Rectal smooth muscle tissue (tissue), 1 donor: ENCODE measurements at regions not wholly inside any gene's neighbourhood (a gene's known extent, or its start where the extent isn't known, plus 50 kb on each side); places are given as distances from the start of the nearest gene placed in this dataset.

Experiments
- H3K27ac ChIP-seq: one replicate; pipeline ENCODE4 v1.7.0; 2013; ENCODE audit warnings: low read depth, low read length, inconsistent platforms
- H3K27me3 ChIP-seq: one replicate; pipeline ENCODE4 v1.7.0; 2013; ENCODE audit warnings: low read length; ENCODE audit not compliant: control insufficient read depth, insufficient read depth
- H3K36me3 ChIP-seq: one replicate; pipeline ENCODE4 v1.7.0; 2013; ENCODE audit warnings: low read length; ENCODE audit not compliant: control insufficient read depth, insufficient read depth
- H3K4me1 ChIP-seq: one replicate; pipeline ENCODE4 v1.7.0; 2013; ENCODE audit warnings: low read length; ENCODE audit not compliant: control insufficient read depth, insufficient read depth
- H3K4me3 ChIP-seq: one replicate; pipeline ENCODE4 v1.7.0; 2013; ENCODE audit warnings: low read length
- H3K9ac ChIP-seq: one replicate; pipeline ENCODE4 v1.7.0; 2013; ENCODE audit warnings: low read length

DNA sequence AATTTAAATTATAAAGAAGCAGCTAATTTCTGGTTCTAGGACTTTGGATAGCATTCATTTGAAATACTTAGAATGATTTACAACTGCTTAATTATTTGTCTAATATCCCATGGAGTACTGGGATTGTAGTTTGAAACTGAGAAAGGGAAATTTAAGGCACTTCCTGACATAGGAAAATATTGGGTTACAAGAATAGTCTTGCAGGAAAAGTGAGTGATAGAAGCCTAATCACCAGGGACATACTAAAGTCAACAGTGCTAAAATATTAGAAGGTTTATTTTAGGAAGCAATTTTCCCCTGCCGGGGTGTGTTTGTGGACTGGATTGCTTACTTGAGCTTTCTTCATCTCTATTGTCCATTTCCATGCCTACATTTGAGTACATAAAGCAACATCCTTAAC is 661.6 kb downstream of the ADGRL2 start:
- Histone ChIP-seq H3K27ac (no peak overlapping the region), H3K9ac (no peak overlapping the region), H3K27me3 (no peaks in the 10 kb centered on the region), H3K36me3 (no peaks in the 10 kb centered on the region), H3K4me3 (no peak overlapping the region), H3K4me1 (no peaks in the 10 kb centered on the region)

DNA sequence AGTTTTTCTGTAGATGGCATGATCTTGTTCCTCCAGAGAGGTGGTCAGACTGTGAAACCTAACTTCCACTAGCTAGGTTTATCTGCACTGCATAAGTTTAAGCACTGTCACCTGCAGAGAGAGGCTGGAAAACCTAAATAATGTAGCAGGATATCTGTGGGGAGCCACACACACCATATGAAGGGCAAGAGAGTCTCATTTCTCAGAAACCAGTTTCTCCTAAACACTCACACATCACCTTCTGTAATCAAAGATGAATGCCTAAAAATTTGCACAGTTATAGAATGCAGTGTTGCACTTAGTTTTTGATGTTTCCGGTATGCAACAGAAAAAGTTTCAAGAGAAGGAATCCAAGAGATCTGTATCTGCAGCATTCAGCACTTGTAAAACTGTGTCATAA is 654.6 kb downstream of the ADGRL2 start:
- no peaks in the 10 kb centered on the region for H3K36me3 ChIP-seq
- no peaks in the 10 kb centered on the region for H3K27me3 ChIP-seq
- H3K9ac ChIP-seq, result no peak overlapping the region
- H3K4me3 ChIP-seq, result no peak overlapping the region
- no peaks in the 10 kb centered on the region for H3K4me1 ChIP-seq
- H3K27ac ChIP-seq, result no peak overlapping the region

DNA sequence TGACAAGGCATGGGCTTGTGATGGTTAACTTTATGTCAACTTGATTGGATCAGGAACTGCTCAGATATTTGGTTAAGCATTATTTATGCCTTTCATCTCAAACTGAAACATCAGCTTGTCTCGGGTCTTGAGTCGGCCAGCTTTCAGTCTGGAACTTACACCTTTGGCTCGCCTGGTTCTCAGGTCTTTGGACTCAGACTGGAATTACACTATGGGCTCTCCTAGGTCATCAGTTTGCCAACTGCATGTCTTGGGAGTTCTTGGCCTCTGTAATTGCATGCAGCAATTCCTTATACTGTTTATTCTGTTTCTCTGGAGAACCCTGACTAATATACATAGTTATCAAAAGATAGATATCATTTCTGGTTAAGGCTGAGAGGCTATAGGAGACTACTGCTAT is 653.7 kb downstream of the ADGRL2 start:
- no peaks in the 10 kb centered on the region for H3K27me3 ChIP-seq
- H3K4me1 ChIP-seq, result no peaks in the 10 kb centered on the region
- H3K36me3 ChIP-seq, result no peaks in the 10 kb centered on the region
- no peak overlapping the region for H3K9ac ChIP-seq
- no peak overlapping the region for H3K27ac ChIP-seq
- H3K4me3 ChIP-seq, result no peak overlapping the region

- Histone ChIP-seq H3K4me3 (no peak overlapping the region), H3K9ac (no peak overlapping the region), H3K4me1 (no peaks in the 10 kb centered on the region), H3K27me3 (no peaks in the 10 kb centered on the region), H3K27ac (no peak overlapping the region), H3K36me3 (no peaks in the 10 kb centered on the region)
Observed at GRCh38 chr1:82453511-82454185, 652.9 kb downstream of the ADGRL2 start.

DNA sequence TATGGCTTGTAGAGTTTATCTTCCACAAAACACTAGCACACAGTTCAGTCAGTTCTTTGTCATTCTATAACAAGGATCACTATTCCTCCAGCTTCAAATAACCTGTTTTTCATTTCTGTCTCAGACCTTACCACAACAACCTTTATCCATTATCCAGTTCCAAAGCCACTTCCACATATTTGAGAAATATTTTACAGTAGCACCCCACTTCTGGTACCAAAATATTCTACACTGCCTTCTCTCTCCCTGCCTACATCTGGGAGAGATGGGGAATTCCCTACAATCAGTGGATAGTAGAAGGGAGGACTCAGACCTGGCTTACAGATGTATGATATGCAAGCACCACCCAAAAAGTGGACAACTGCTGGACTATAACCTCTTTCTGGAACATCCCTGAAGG is 651.4 kb downstream of the ADGRL2 start:
- no peaks in the 10 kb centered on the region for H3K4me1 ChIP-seq
- H3K27ac ChIP-seq, result no peak overlapping the region
- no peaks in the 10 kb centered on the region for H3K27me3 ChIP-seq
- no peak overlapping the region for H3K9ac ChIP-seq
- H3K4me3 ChIP-seq, result no peak overlapping the region
- no peaks in the 10 kb centered on the region for H3K36me3 ChIP-seq

DNA sequence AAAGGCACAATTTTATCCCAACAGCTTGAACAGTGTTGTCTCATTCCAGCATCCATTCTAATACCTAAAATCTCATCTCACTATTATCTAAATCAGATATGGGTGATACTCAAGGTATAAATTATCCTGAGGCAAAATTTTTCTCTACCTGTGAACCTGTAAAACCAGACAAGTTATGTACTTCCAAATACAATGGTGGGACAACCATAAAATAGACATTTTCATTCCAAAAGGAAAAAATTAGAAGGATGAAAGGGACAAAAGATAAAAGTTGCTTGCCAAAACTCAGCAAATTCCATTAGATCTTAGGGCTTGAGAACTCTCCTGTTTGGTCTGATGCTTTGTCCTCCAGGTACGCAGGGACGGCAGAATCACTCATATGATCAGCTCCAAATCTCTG is 650.5 kb downstream of the ADGRL2 start:
- no peak overlapping the region for H3K27ac ChIP-seq
- no peaks in the 10 kb centered on the region for H3K27me3 ChIP-seq
- no peaks in the 10 kb centered on the region for H3K4me1 ChIP-seq
- H3K9ac ChIP-seq, result no peak overlapping the region
- no peaks in the 10 kb centered on the region for H3K36me3 ChIP-seq
- no peak overlapping the region for H3K4me3 ChIP-seq

DNA sequence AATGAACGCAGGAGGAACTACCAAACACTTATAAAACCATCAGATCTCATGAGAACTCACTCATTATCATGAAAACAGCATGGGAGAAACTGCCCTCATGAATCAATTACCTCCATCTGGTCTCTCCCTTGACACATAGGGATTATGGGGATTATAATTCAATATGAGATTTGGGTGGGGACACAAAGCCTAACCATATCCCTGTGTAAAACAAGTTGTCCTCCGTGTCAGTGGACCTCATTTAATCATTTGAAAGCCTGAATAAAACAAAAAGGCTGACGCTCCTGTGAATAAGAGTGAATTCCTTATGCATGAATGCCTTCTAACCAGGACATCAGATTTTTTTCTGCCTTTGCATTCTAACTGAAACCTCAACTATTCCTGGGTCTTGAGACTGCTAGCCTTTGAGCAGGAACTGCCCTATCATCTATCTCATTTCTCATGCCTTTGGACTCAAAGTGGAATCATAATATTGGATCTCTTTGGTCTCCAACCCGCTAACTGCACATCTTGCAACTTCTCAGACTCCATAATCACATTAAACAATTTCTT is 648.8 kb downstream of the ADGRL2 start:
- Histone ChIP-seq H3K9ac (no peak overlapping the region), H3K4me3 (no peak overlapping the region), H3K4me1 (no peaks in the 10 kb centered on the region), H3K27me3 (no peaks in the 10 kb centered on the region), H3K27ac (no peak overlapping the region), H3K36me3 (no peaks in the 10 kb centered on the region)

GRCh38 chr1:82446955-82447354 is 646.2 kb downstream of the ADGRL2 start:
- no peak overlapping the region for H3K9ac ChIP-seq
- no peaks in the 10 kb centered on the region for H3K36me3 ChIP-seq
- H3K4me1 ChIP-seq, result no peaks in the 10 kb centered on the region
- no peaks in the 10 kb centered on the region for H3K27me3 ChIP-seq
- no peak overlapping the region for H3K27ac ChIP-seq
- H3K4me3 ChIP-seq, result no peak overlapping the region

- H3K27me3 ChIP-seq, result no peaks in the 10 kb centered on the region
- no peaks in the 10 kb centered on the region for H3K4me1 ChIP-seq
- no peaks in the 10 kb centered on the region for H3K36me3 ChIP-seq
- H3K4me3 ChIP-seq, result no peak overlapping the region
- no peak overlapping the region for H3K27ac ChIP-seq
- H3K9ac ChIP-seq, result no peak overlapping the region
Observed at GRCh38 chr1:82446236-82446635, 645.5 kb downstream of the ADGRL2 start.

DNA sequence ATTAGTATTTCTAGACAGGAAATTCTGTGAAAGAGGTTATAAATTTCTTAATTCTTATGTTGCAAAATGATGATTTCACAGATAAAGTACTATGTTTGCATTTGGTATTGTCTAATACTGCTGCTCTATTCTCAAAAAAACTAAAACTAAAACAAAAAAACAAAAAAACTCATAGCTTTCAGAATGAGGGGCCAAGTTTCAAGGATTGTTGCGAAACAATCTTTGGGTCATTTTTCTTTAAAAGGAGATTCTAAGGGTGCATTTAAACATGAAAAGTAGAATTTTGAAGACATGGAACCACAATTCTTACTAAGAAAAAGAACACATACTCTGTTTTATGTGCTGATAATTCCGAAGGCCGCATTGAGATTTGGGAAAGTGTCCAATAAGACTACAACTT is 645.1 kb downstream of the ADGRL2 start:
- H3K27me3 ChIP-seq, result no peaks in the 10 kb centered on the region
- no peak overlapping the region for H3K27ac ChIP-seq
- no peaks in the 10 kb centered on the region for H3K36me3 ChIP-seq
- H3K4me3 ChIP-seq, result no peak overlapping the region
- H3K4me1 ChIP-seq, result no peaks in the 10 kb centered on the region
- H3K9ac ChIP-seq, result no peak overlapping the region

DNA sequence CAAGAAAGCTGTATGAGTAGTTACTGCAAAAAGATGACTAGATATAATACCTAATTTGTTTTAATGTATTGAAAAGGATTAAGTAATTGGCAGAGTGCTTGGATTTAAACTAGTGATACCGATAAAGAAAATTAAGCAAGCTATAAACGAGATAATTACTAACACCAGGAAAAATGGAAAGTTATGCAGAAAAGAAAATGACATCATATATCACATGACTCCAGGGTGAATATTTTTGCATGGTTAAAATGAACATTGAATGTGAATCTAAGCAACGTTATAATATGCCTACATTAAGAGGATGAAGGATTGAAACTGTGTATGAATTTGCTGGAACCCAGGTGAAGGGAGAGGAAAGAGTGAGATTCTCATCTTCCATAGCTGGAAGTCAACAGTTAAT is 644.4 kb downstream of the ADGRL2 start:
- no peak overlapping the region for H3K27ac ChIP-seq
- no peaks in the 10 kb centered on the region for H3K4me1 ChIP-seq

DNA sequence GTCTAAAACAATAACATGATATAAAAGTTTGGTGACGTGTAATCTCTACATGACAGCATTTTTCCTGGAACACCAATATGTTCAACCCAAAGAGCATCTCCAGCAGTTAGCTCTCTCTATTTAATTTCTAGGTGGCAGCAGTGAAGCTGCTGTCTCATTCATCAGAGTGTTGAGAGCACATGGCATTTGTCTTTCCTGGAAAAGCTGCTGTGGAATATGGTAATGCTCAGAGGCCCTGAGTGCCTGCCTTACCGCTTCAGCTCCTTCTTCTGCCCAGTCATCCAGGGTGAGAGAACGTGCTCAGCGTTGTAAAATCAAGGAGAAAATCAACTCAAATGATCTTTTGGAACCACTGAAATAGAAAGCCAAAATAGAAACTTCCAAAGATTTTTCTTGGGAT is 640.7 kb downstream of the ADGRL2 start:
- Histone ChIP-seq H3K4me1 (no peaks in the 10 kb centered on the region), H3K27ac (no peak overlapping the region), H3K9ac (no peak overlapping the region), H3K4me3 (no peak overlapping the region), H3K36me3 (no peaks in the 10 kb centered on the region), H3K27me3 (no peaks in the 10 kb centered on the region)

More for the DNA sequence above, 644.4 kb downstream of the ADGRL2 start:
- no peak overlapping the region for H3K4me3 ChIP-seq
- H3K36me3 ChIP-seq, result no peaks in the 10 kb centered on the region
- H3K27me3 ChIP-seq, result no peaks in the 10 kb centered on the region
- no peak overlapping the region for H3K9ac ChIP-seq

GRCh38 chr1:82423174-82423815 is 622.6 kb downstream of the ADGRL2 start:
- Histone ChIP-seq H3K36me3 (no peaks in the 10 kb centered on the region), H3K27me3 (no peaks in the 10 kb centered on the region), H3K27ac (no peak overlapping the region), H3K9ac (no peak overlapping the region), H3K4me3 (no peak overlapping the region), H3K4me1 (no peaks in the 10 kb centered on the region)
